ENCODE measurements at regions not wholly inside any gene's neighbourhood (a gene's known extent, or its start where the extent isn't known, plus 50 kb on each side); places are given as distances from the start of the nearest gene placed in this dataset.

- Histone ChIP-seq H3K9me3 (ENCODE audit: control extremely low read depth in 1 of 3, control insufficient read depth in 2 of 3, insufficient read depth in 1 of 3, low read length in 2 of 3) (peaks cover 0 to 3% (median 0%) of the 10 kb centered on the region in 3 donors), H3K4me2 (replicated peaks; ENCODE audit: low read depth, low read length, poor library complexity, severe bottlenecking) (no peak overlapping the region), H3K4me3 (ENCODE audit: control extremely low read depth in 1 of 5, extremely low read depth in 1 of 5, insufficient read depth in 1 of 5, low read depth in 2 of 5, low read length in 4 of 5) (no peak overlapping the region), H3K79me2 (ENCODE audit: control insufficient read depth, insufficient read depth, low read length) (no peaks in the 10 kb centered on the region), H3K27ac (ENCODE audit: low read length in 2 of 2) (no peak overlapping the region), H4K20me1 (ENCODE audit: control insufficient read depth, insufficient read depth, low read length, poor library complexity, severe bottlenecking) (no peaks in the 10 kb centered on the region), H2AFZ (ENCODE audit: insufficient read depth, low read depth, low read length, poor library complexity, severe bottlenecking) (no peak overlapping the region), H3K27me3 (replicated peaks in 1 of 4; ENCODE audit: control extremely low read depth in 1 of 4, control insufficient read depth in 3 of 4, insufficient read depth in 4 of 4, low read length in 3 of 4) (no peaks in the 10 kb centered on the region), H3K9ac (ENCODE audit: low read length) (no peak overlapping the region), H3K4me1 (ENCODE audit: control insufficient read depth in 2 of 2, insufficient read depth in 2 of 2, low read length in 2 of 2) (no peaks in the 10 kb centered on the region), H3K36me3 (replicated peaks in 1 of 2; ENCODE audit: control extremely low read depth in 1 of 2, control insufficient read depth in 1 of 2, extremely low read depth in 1 of 2, insufficient read depth in 2 of 2, low read length in 1 of 2) (no peaks in the 10 kb centered on the region)
- ATAC-seq (ENCODE audit: low read depth) (no peak), DNase-seq (no peak)
- intact Hi-C loops (cut with micrococcal nuclease): no loop called here
- TF ChIP-seq EZH2 (IDR thresholded peaks at IDR 0.05; ENCODE audit: borderline replicate concordance, insufficient read depth, low read depth, low read length, poor library complexity, severe bottlenecking) (no peak), CTCF (IDR thresholded peaks at IDR 0.05) (no peak)
- CTCF ChIA-PET: no interaction called here
- Mint-ChIP-seq H3K9me3 (ENCODE audit: insufficient read depth) (peaks cover 2% of the 10 kb centered on the region), H3K4me1 (no peaks in the 10 kb centered on the region), H3K4me3 (no peak overlapping the region), H3K27me3 (no peaks in the 10 kb centered on the region), H3K27ac (no peak overlapping the region)
- POLR2A ChIA-PET: no interaction called here
- WGBS (ENCODE audit: insufficient coverage): 100% methylated on average over 1 of the region's 1 CpG
Observed at GRCh38 chr7:40922316-40922670, 780.6 kb downstream of the INHBA start.

GRCh38 chr7:40921589-40922315 is 781.1 kb downstream of the INHBA start:
- no peak overlapping the region for H3K4me3 Mint-ChIP-seq
- intact Hi-C loops (cut with micrococcal nuclease): no loop called here
- Histone ChIP-seq H3K4me3 (ENCODE audit: control extremely low read depth in 1 of 5, extremely low read depth in 1 of 5, insufficient read depth in 1 of 5, low read depth in 2 of 5, low read length in 4 of 5) (no peak overlapping the region), H3K36me3 (replicated peaks in 1 of 2; ENCODE audit: control extremely low read depth in 1 of 2, control insufficient read depth in 1 of 2, extremely low read depth in 1 of 2, insufficient read depth in 2 of 2, low read length in 1 of 2) (no peaks in the 10 kb centered on the region), H3K9ac (ENCODE audit: low read length) (no peak overlapping the region), H3K4me1 (ENCODE audit: control insufficient read depth in 2 of 2, insufficient read depth in 2 of 2, low read length in 2 of 2) (no peaks in the 10 kb centered on the region), H3K9me3 (ENCODE audit: control extremely low read depth in 1 of 3, control insufficient read depth in 2 of 3, insufficient read depth in 1 of 3, low read length in 2 of 3) (peaks cover 0 to 3% (median 0%) of the 10 kb centered on the region in 3 donors), H3K4me2 (replicated peaks; ENCODE audit: low read depth, low read length, poor library complexity, severe bottlenecking) (no peak overlapping the region), H3K27me3 (replicated peaks in 1 of 4; ENCODE audit: control extremely low read depth in 1 of 4, control insufficient read depth in 3 of 4, insufficient read depth in 4 of 4, low read length in 3 of 4) (no peaks in the 10 kb centered on the region), H4K20me1 (ENCODE audit: control insufficient read depth, insufficient read depth, low read length, poor library complexity, severe bottlenecking) (no peaks in the 10 kb centered on the region), H3K27ac (ENCODE audit: low read length in 2 of 2) (no peak overlapping the region), H3K79me2 (ENCODE audit: control insufficient read depth, insufficient read depth, low read length) (no peaks in the 10 kb centered on the region), H2AFZ (ENCODE audit: insufficient read depth, low read depth, low read length, poor library complexity, severe bottlenecking) (no peak overlapping the region)
- DNase-seq: no peak
- ChIA-PET POLR2A (no interaction called here), CTCF (no interaction called here)
- peaks cover 2% of the 10 kb centered on the region for H3K9me3 Mint-ChIP-seq (ENCODE audit: insufficient read depth)
- H3K4me1 Mint-ChIP-seq: no peaks in the 10 kb centered on the region
- H3K27me3 Mint-ChIP-seq: no peaks in the 10 kb centered on the region
- no peak overlapping the region for H3K27ac Mint-ChIP-seq
- no peak for ATAC-seq (ENCODE audit: low read depth)
- TF ChIP-seq EZH2 (IDR thresholded peaks at IDR 0.05; ENCODE audit: borderline replicate concordance, insufficient read depth, low read depth, low read length, poor library complexity, severe bottlenecking) (no peak), CTCF (IDR thresholded peaks at IDR 0.05) (no peak)
- 100% methylated on average over 3 of the region's 7 CpGs for WGBS (ENCODE audit: insufficient coverage)
